ENCODE measurements at regions not wholly inside any gene's neighbourhood (a gene's known extent, or its start where the extent isn't known, plus 50 kb on each side); places are given as distances from the start of the nearest gene placed in this dataset.
"Not testable (repeated sequence)": the region's sequence is repeated elsewhere in the genome, so short reads cannot be mapped to it uniquely, and the experiment has no call there.

GRCh38 chr11:96878299-96879051 is 488.7 kb downstream of the JRKL start:
- DNase-seq (ENCODE audit: low read depth in 2 of 3, low spot score in 2 of 3): no peak

- DNase-seq (ENCODE audit: low read depth in 2 of 3, low spot score in 2 of 3): not testable (repeated sequence)
Measured at GRCh38 chr11:96882622-96883021, 492.8 kb downstream of the JRKL start.

- no peak for DNase-seq (ENCODE audit: low read depth in 2 of 3, low spot score in 2 of 3)
Measured at GRCh38 chr11:96885405-96885804, 495.6 kb downstream of the JRKL start.

DNA sequence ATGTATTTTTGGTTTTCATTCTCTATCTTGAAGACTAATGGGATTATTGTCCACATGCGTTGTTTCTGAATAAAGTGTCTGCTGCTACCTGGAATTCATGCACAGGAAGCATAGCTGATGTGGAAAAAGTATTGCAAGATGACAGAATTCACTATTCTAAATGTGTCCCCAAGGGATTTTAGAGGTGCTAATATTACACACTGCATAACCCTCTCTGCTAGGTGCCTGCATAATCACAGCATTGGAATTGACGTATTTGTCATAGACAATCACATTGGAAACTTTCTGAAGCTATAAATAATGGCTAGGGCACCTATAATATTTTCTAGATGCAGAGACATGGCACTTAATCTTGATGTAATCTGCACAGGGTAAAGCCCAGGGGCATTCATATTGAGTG is 496.1 kb downstream of the JRKL start:
- no peak for DNase-seq (ENCODE audit: low read depth in 2 of 3, low spot score in 2 of 3)

GRCh38 chr11:96893988-96894387 is 504.2 kb downstream of the JRKL start:
- DNase-seq (ENCODE audit: low read depth in 2 of 3, low spot score in 2 of 3): no peak

- DNase-seq (ENCODE audit: low read depth in 2 of 3, low spot score in 2 of 3): no peak
Measured at GRCh38 chr11:96894587-96894986, 504.8 kb downstream of the JRKL start.

DNA sequence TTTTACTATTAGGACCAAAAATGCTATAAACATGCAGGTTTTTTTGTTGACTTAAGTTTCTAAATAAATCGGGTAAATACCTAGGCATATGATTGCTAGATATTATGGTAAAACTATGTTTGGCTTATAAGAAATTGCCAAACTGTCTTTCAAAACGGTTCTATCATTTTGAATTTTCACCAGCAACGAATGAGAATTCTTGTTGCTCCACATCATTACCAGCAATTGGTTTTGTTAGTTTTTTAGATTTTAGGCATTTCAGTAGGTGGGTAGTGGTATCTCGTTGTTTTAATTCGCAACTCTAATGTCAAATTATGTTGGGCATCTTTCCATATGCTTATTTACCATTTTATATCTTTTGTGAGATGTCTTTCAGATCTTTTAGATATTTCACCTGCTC is 510.2 kb downstream of the JRKL start:
- DNase-seq (ENCODE audit: low read depth in 2 of 3, low spot score in 2 of 3): no peak

- no peak for DNase-seq (ENCODE audit: low read depth in 2 of 3, low spot score in 2 of 3)
Measured at GRCh38 chr11:96905143-96905542, 515.3 kb downstream of the JRKL start.

GRCh38 chr11:96905663-96906062 is 515.9 kb downstream of the JRKL start:
- DNase-seq (ENCODE audit: low read depth in 2 of 3, low spot score in 2 of 3): no peak

DNA sequence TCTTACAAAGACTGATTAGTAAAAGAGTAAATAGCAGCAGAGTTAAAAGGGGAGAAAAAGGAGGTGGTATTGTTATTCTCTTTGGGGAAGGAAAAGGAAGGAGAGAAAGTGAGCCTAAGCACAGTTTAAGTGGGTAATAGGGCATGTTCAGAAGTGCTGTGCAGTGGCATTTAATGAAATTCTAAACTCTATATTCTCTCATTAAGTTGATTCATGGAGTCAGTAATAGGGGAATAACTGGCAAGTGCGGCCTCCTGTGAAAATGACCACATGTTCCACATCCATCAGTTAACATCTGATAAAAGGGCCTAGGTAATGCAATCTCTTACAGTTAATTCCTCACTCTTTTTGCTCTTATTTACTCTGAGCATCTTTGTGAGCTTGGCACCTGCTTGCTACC is 516.7 kb downstream of the JRKL start:
- no peak for DNase-seq (ENCODE audit: low read depth in 2 of 3, low spot score in 2 of 3)

- DNase-seq (ENCODE audit: low read depth in 2 of 3, low spot score in 2 of 3): no peak
Measured at GRCh38 chr11:96925862-96926261, 536.0 kb downstream of the JRKL start.

GRCh38 chr11:96940227-96940626 is 550.4 kb downstream of the JRKL start:
- no peak for DNase-seq (ENCODE audit: low read depth in 2 of 3, low spot score in 2 of 3)

DNA sequence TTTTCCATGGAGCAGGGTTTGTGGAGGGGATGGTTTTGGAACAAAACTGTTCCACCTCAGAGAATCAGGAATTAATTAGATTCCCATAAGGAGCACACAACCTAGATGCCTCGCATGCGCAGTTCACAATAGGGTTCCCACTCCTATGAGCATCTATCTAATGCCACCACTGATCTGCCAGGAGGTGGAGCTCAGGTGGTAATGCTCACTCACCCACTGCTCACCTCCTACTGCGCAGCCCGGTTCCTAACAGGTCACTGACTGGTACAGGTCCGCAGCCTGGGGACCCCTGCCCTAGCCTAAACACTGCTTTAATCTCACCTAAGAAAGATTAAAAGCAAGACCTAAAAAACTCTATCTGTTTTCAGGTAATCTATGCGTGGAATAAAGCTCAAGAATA is 553.0 kb downstream of the JRKL start:
- DNase-seq (ENCODE audit: low read depth in 2 of 3, low spot score in 2 of 3): no peak

DNA sequence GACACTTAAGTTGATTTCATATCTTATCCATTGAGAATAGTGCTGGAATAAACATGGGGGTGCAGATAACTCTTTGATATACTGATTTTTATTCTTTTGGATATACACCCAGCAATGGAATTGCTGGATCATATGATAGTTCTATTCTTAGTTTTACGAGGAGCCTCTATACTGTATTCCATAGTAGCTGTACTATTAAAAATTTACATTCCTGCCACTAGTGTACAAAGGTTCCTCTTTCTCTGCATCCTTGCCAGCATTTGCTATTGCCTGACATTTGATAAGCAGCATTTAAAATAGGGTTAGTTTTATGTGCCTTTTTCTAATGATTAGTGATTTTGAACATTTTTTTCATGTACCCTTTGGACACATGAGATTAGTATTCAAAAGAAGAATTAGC is 554.2 kb downstream of the JRKL start:
- DNase-seq (ENCODE audit: low read depth in 2 of 3, low spot score in 2 of 3): no peak

DNA sequence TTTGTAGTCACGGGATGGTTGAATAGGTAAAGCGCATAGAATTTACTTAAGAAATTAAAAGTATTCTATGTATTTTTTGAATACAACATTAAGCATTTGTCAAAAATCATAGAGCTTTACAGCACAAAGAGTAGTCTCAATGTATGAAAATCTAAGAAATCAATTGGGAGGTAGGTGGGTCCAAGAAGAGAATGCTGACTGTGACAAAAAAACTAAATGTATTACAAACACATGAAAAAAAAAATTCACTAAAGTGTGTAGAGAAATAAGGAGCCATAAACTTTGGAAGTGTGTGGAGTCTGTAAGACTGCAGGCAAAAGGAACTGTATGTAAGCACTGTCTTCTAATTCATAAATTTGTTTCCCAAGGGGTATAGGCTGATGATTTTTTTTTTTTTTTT is 558.3 kb downstream of the JRKL start:
- DNase-seq (ENCODE audit: low read depth in 2 of 3, low spot score in 2 of 3): no peak

DNA sequence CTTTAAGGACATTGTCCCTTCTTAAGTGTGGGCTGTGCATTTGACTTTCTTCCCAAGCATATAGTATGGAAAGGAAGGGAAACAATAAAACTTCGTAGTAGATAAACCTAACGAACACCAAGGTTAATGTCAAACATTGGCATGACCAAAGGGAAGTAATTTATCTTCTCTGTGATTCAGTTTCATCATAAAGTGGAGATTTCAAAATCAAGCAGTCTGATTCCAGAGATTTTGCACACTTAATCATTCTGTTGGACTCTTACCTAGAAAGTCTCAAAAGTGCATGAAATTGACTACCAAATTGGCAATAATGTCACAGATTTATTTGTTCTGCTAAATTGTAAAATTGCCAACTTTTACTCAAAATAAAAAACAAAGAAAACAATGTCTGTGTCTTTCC is 559.7 kb downstream of the JRKL start:
- no peak for DNase-seq (ENCODE audit: low read depth in 2 of 3, low spot score in 2 of 3)

- no peak for DNase-seq (ENCODE audit: low read depth in 2 of 3, low spot score in 2 of 3)
Measured at GRCh38 chr11:96954587-96955242, 564.9 kb downstream of the JRKL start.

DNA sequence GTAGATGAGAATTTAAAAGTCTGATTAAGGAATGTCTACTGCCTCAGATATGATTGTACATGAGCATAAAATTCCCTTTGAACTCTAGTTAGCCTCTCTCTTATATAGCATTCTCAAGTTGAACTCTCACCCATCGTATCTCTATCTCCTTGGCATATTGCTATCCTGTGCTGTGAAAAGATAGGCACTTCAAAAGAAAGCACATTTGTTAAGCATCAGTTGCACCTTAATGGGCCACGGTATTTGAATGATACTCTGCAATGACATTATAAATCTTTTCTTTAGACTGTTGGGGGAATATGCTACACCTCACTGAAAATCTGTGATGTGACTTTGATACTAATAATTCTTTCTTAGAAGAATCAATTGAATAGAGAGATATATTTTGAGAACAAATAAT is 570.7 kb downstream of the JRKL start:
- no peak for DNase-seq (ENCODE audit: low read depth in 2 of 3, low spot score in 2 of 3)

GRCh38 chr11:96960926-96961325 is 571.1 kb downstream of the JRKL start:
- DNase-seq (ENCODE audit: low read depth in 2 of 3, low spot score in 2 of 3): no peak

DNA sequence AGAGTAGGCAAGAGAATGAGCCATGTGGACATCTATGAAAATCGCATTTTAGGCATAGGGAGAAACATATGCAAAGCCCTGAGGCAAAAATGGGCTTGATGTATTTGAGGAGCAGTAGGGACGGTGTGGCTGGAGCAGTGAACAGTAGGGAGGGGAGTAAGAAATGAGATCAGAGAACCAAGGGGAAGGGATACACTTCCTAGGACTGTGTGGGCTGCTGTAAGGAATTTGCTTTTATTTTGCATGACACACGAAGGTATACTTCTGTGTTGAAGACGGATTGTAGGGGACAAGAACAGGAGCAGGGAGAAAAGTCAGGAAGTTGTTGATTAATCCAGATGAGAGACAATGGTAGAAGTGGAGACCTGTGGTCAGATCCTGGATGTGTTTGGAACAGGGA is 572.1 kb downstream of the JRKL start:
- no peak for DNase-seq (ENCODE audit: low read depth in 2 of 3, low spot score in 2 of 3)

GRCh38 chr11:96963375-96963774 is 573.6 kb downstream of the JRKL start:
- no peak for DNase-seq (ENCODE audit: low read depth in 2 of 3, low spot score in 2 of 3)

GRCh38 chr11:96964661-96965060 is 574.8 kb downstream of the JRKL start:
- DNase-seq (ENCODE audit: low read depth in 2 of 3, low spot score in 2 of 3): peak in 1 of 3 donors; percentile 3

GRCh38 chr11:96967616-96968015 is 577.8 kb downstream of the JRKL start:
- DNase-seq (ENCODE audit: low read depth in 2 of 3, low spot score in 2 of 3): no peak
